ENCODE measurements at regions not wholly inside any gene's neighbourhood (a gene's known extent, or its start where the extent isn't known, plus 50 kb on each side); places are given as distances from the start of the nearest gene placed in this dataset.

GRCh38 chrX:120819126-120819525 is 56.5 kb downstream of the CT47B1 start:
- Histone ChIP-seq H3K4me2 (no peak overlapping the region), H3K79me2 (ENCODE audit: insufficient read depth, low read depth) (no peaks in the 10 kb centered on the region), H3K4me3 (IDR thresholded peaks at IDR 0.05; ENCODE audit: insufficient read depth, low read depth, low read length) (no peak overlapping the region), H4K20me1 (ENCODE audit: insufficient read depth) (no peaks in the 10 kb centered on the region), H3K36me3 (ENCODE audit: insufficient read depth) (no peaks in the 10 kb centered on the region), H3K27me3 (ENCODE audit: insufficient read depth, low read depth) (no peaks in the 10 kb centered on the region), H2AFZ (ENCODE audit: low read depth) (no peak overlapping the region), H3K27ac (no peak overlapping the region), H3K4me1 (ENCODE audit: low read depth, poor library complexity, severe bottlenecking) (no peaks in the 10 kb centered on the region), H3K9ac (no peak overlapping the region)
- no peak for TF ChIP-seq CTCF (conservative IDR thresholded peaks at IDR 0.05; ENCODE audit: low read depth, low read length)

- H3K36me3 ChIP-seq (ENCODE audit: insufficient read depth): no peaks in the 10 kb centered on the region
- no peak overlapping the region for H3K27ac ChIP-seq
- H3K9ac ChIP-seq: no peak overlapping the region
- no peak overlapping the region for H2AFZ ChIP-seq (ENCODE audit: low read depth)
- TF ChIP-seq CTCF (conservative IDR thresholded peaks at IDR 0.05; ENCODE audit: low read depth, low read length): no peak
- H3K4me2 ChIP-seq: no peak overlapping the region
- H4K20me1 ChIP-seq (ENCODE audit: insufficient read depth): no peaks in the 10 kb centered on the region
- no peak overlapping the region for H3K4me3 ChIP-seq (IDR thresholded peaks at IDR 0.05; ENCODE audit: insufficient read depth, low read depth, low read length)
- no peaks in the 10 kb centered on the region for H3K27me3 ChIP-seq (ENCODE audit: insufficient read depth, low read depth)
- no peaks in the 10 kb centered on the region for H3K4me1 ChIP-seq (ENCODE audit: low read depth, poor library complexity, severe bottlenecking)
- no peaks in the 10 kb centered on the region for H3K79me2 ChIP-seq (ENCODE audit: insufficient read depth, low read depth)
Observed at GRCh38 chrX:120813982-120814381, 61.7 kb downstream of the CT47B1 start.

GRCh38 chrX:120801426-120801825 is 74.2 kb downstream of the CT47B1 start:
- no peak for TF ChIP-seq CTCF (conservative IDR thresholded peaks at IDR 0.05; ENCODE audit: low read depth, low read length)
- H3K4me1 ChIP-seq (ENCODE audit: low read depth, poor library complexity, severe bottlenecking): no peaks in the 10 kb centered on the region
- H2AFZ ChIP-seq (ENCODE audit: low read depth): no peak overlapping the region
- no peak overlapping the region for H3K4me3 ChIP-seq (IDR thresholded peaks at IDR 0.05; ENCODE audit: insufficient read depth, low read depth, low read length)
- no peaks in the 10 kb centered on the region for H3K36me3 ChIP-seq (ENCODE audit: insufficient read depth)
- no peak overlapping the region for H3K4me2 ChIP-seq
- no peaks in the 10 kb centered on the region for H3K27me3 ChIP-seq (ENCODE audit: insufficient read depth, low read depth)
- no peaks in the 10 kb centered on the region for H4K20me1 ChIP-seq (ENCODE audit: insufficient read depth)
- H3K79me2 ChIP-seq (ENCODE audit: insufficient read depth, low read depth): no peaks in the 10 kb centered on the region
- H3K27ac ChIP-seq: no peak overlapping the region
- H3K9ac ChIP-seq: no peak overlapping the region

GRCh38 chrX:120797188-120797851 is 78.3 kb downstream of the CT47B1 start:
- Histone ChIP-seq H3K4me2 (no peak overlapping the region), H3K4me1 (ENCODE audit: low read depth, poor library complexity, severe bottlenecking) (no peaks in the 10 kb centered on the region), H4K20me1 (ENCODE audit: insufficient read depth) (no peaks in the 10 kb centered on the region), H2AFZ (ENCODE audit: low read depth) (no peak overlapping the region), H3K4me3 (IDR thresholded peaks at IDR 0.05; ENCODE audit: insufficient read depth, low read depth, low read length) (no peak overlapping the region), H3K27me3 (ENCODE audit: insufficient read depth, low read depth) (no peaks in the 10 kb centered on the region), H3K9ac (no peak overlapping the region), H3K36me3 (ENCODE audit: insufficient read depth) (no peaks in the 10 kb centered on the region), H3K27ac (no peak overlapping the region), H3K79me2 (ENCODE audit: insufficient read depth, low read depth) (no peaks in the 10 kb centered on the region)
- no peak for TF ChIP-seq CTCF (conservative IDR thresholded peaks at IDR 0.05; ENCODE audit: low read depth, low read length)

Measured in KMS-11 (cell line).